ENCODE measurements at regions not wholly inside any gene's neighbourhood (a gene's known extent, or its start where the extent isn't known, plus 50 kb on each side); places are given as distances from the start of the nearest gene placed in this dataset.
"Not testable (repeated sequence)": the region's sequence is repeated elsewhere in the genome, so short reads cannot be mapped to it uniquely, and the experiment has no call there.

DNA sequence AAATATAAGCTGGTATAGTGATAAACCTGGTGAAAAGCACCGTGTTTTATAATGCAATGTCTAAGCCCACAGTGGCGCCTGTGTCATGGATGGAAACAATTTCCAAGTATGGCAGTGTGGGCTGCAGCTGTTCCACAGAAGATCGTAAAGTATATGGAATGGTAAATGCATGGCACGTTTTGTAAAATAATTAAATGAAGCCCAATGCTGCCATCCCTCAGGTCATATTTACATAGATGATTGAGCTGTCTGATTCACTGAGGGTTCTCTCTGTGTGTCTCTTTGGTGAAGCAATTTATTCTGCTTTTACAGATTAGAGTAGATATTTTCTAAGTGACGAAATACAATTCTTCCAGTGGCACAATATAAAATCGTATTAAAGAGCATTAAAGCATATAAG lies 164.8 kb downstream of the ASMT start:
- DNase-seq: no peak

DNA sequence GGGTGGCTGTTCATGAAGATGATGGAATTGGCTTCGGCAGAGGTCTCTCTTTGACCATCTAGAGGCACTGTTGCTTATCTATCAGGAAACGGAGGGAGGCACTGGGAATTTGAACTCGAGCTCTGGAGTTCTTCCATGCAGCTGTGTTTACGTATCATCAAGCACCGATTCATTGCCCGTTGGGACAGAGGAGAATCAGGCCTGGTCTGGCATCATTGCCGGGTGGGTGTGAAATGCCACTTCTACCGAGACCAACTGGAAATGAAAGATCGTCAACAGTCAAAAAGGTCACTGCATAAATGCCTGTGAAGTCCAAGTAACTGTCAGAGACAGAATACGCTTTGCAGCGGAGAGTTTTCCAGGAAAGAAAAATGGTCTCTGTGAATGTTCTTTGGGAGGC lies 166.9 kb downstream of the ASMT start:
- no peak for DNase-seq

- DNase-seq: no peak
Measured at GRCh38 chrX:1784773-1785172, 169.9 kb downstream of the ASMT start.

DNA sequence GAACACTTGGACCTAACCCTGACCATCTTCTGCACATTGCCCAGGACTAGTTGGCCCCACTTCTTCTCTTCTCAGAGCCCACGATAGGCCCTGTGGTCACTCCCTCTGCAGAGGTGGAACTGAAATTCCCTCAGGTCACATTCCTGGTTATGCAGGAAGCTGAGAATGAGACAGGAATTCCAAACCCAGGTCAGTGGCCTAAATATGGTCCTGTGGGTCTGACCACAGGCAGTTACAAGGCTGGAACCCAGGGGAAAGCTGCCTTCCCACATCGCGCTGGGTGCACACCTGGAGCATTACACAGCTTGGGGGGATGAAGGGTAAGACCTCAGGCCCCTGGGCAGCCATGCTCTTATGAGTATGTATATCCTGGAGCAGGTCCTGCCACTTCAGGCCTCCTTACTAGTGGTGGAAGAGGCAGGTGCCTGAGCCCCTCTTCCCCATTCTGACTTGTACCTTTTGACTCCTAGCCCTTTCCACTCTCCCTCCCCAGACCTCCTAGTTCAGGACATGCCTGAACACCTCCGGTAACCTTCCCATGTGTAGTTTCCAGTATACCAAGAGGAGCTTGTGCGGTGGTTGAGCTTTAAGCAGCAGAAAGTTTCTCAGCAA lies 173.5 kb downstream of the ASMT start:
- DNase-seq: no peak

- no peak for DNase-seq
Measured at GRCh38 chrX:1792636-1793035, 177.8 kb downstream of the ASMT start.

- DNase-seq: no peak
Measured at GRCh38 chrX:1794586-1794985, 179.7 kb downstream of the ASMT start.

- no peak for DNase-seq
Measured at GRCh38 chrX:1802912-1803311, 188.1 kb downstream of the ASMT start.

DNA sequence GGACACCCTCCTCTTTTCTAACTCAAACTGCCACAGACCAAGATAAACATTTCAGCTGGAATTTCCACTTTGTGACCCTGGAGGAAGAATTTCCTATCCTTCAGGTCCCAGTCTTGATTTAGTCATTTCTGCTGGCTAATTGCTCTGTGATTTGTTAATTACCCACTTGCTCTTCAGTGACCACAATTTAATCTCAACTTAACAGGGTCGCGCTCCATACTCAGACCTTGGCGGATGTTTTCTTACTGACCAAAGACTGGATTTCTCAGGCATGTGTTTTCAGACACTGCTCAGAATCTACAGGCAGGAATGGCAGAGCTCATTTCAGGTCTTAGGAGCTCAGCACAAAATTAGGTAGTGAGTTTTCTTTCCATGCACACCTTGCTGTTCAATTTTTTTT lies 188.9 kb downstream of the ASMT start:
- no peak for DNase-seq

- DNase-seq: no peak
Measured at GRCh38 chrX:1807301-1807731, 192.5 kb downstream of the ASMT start.

- no peak for DNase-seq
Measured at GRCh38 chrX:1809581-1809980, 194.7 kb downstream of the ASMT start.

DNA sequence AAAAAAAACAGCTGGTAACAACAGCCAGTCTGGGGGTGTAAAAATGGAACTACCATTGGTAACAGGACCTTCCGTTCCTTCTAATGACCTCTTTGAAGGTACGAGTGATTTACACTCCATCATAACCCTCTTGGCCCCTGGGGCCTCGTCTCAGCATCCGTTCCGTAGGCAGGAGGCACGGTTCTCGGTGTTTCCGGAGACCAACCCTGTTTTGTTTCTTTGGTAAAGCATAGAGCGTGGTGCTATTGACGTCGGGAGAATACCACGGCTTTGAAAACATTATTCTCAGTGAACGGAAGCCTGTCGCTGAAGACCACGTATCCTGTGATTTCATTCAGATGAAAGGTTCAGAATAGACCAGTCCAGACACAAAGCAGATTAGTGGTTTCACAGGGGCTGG lies 198.9 kb downstream of the ASMT start:
- DNase-seq: no peak

- no peak for DNase-seq
Measured at GRCh38 chrX:1815456-1816175, 200.8 kb downstream of the ASMT start.

- DNase-seq: not testable (repeated sequence)
Measured at GRCh38 chrX:1816387-1816982, 201.6 kb downstream of the ASMT start.

GRCh38 chrX:1821846-1822245 lies 207.0 kb downstream of the ASMT start:
- DNase-seq: no peak

GRCh38 chrX:1824855-1825254 lies 210.0 kb downstream of the ASMT start:
- DNase-seq: no peak

DNA sequence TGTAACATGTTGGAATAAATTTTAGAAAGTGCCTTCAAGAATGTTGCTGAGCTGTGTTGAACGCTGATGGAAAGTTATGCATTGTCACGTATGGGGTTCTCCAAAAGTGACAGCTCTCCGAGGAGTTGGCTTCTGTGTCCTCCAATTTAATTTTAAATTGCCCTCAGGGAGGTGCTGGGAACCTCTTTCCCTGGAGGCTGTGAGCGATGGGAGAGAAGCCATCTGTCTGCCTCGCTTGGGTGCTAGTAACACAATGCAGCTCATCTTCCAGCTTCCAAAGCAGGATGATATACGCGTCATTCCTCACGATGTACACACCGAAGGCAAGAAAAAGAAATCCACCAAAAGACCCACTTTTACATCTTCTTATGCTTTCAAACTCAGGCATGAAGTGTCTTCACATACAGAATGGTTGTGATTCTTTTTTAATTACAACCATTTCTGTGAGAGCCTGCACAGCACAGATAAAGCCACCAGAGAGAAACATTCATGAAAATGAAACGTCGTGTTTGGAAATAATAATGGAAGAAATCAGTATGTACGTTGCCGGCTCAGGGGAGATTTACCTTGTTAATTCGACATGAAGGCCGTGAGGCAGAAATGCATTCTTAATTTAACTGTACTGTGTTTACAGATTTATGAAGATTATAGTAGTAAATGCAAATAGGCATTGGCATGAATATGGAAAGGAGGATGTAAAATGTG lies 218.9 kb downstream of the ASMT start:
- no peak for DNase-seq

DNA sequence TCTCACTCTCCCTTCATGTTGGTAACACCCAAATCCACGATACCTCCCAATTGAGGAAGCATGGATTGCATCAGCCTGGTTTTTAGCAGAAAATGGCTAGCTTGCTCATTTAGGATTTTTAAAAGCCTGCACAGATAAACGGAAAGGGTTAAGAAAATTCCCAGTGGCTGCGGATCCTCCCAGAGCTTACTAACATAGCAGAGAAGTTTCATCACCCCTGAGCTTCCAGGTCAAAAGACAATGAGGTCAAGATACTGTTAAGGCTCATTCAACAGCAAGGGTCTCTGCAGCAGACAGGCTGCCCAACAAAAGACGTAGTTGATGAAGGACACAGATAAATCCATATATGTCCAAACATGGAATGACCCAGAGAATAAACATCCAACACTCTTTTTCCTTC lies 220.2 kb downstream of the ASMT start:
- DNase-seq: no peak

GRCh38 chrX:1836683-1837082 lies 221.8 kb downstream of the ASMT start:
- DNase-seq: no peak

DNA sequence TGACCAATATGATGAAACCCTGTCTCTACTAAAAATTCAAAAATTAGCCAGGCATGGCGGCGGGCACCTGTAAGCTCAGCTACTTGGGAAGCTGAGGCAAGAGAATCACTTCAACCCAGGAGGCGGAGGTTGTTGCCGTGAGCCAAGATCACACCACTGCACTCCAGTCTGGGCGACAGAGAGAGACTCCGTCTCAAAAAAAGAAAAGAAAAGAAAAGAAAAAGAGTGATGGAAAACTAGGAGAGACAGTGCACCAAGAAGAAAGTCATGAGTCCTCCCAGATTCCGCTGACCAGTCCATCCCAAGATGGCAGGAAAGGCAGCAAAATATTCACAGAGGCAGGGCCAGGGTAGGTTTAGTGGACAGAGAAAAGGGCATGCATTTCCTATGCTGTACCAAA lies 226.9 kb downstream of the ASMT start:
- DNase-seq: no peak

DNA sequence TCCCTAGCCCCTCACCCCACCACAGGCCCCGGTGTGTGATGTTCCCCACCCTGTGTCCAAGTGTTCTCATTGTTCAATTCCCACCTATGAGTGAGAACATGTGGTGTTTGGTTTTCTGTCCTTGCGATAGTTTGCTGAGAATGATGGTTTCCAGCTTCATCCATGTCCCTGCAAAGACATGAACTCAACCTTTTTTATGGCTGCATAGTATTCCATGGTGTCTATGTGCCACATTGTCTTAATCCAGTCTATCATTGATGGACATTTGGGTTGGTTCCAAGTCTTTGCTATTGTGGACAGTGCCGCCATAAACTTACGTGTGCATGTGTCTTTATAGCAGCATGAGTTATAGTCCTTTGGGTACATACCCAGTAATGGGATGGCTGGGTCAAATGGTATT lies 232.1 kb downstream of the ASMT start:
- not testable (repeated sequence) for DNase-seq

DNA sequence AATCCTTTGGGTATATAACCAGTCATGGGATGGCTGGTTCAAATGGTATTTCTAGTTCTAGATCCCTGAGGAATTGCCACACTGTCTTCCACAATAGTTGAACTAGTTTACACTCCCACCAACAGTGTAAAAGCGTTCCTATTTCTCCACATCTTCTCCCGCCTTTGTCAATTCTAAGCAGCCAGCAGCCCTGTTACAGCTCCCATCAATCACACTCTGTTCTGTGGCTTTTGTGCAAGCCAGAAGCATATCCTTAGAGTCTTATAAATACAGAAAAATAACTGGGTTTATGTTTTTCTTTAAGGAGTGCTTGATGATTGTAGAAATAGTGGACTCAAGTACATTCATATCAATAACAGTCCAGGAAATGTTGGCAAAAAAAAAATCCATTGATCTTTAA lies 232.9 kb downstream of the ASMT start:
- not testable (repeated sequence) for DNase-seq

DNA sequence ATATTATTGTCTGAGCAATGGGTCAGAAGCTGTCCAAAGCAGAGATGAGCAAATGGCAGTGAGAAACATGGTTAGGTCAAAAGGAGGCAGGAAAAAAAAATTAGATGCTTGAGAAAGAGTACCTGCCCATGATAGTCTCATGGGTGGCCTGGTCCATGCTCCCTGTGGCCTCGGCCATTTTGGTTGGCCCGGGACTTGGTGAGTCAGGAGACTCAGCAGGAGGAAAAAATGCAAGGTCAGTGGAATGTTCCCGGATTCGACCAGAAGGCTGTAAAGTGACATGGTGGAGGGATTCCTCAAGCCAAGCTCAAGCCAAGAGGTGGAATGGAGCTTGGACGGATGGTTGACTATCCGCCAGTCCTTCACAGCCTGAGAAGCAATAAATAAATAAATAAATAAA lies 236.7 kb downstream of the ASMT start:
- no peak for DNase-seq

GRCh38 chrX:1852082-1852481 lies 237.2 kb downstream of the ASMT start:
- no peak for DNase-seq

DNA sequence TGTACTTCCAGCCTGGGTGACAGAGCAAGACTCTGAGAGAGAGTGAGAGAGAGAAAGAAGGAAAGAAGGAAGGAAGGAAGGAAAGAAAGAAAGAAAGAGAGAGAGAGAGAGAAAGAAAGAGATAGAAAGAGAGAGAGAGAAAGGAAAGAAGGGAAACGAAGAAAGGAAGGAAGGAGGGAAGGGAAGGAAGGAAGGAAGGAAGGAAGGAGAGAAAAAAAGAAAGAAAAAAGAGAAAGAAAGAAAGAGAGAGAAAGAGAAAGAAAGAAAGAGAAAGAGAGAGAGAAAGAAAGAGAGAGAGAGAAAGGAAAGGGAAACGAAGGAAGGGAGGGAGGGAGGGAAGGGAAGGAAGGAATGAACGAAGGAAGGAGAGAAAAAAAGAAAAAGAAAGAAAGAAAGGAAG lies 238.6 kb downstream of the ASMT start:
- DNase-seq: no peak
